ENCODE measurements at regions not wholly inside any gene's neighbourhood (a gene's known extent, or its start where the extent isn't known, plus 50 kb on each side); places are given as distances from the start of the nearest gene placed in this dataset.

- Histone ChIP-seq H3K27ac (ENCODE audit: low read length) (no peak overlapping the region), H3K4me3 (ENCODE audit: low read length) (no peak overlapping the region), H2AFZ (ENCODE audit: low read depth, low read length) (no peak overlapping the region), H3F3A (ENCODE audit: insufficient read depth, low read length, poor library complexity, severe bottlenecking) (no peaks in the 10 kb centered on the region), H3K9me2 (ENCODE audit: insufficient read depth, low read length) (no peaks in the 10 kb centered on the region), H3K79me2 (replicated peaks; ENCODE audit: insufficient read depth, low read length) (no peaks in the 10 kb centered on the region), H4K20me1 (ENCODE audit: insufficient read depth) (no peaks in the 10 kb centered on the region), H3K9ac (ENCODE audit: low read length) (no peak overlapping the region), H3K9me3 (ENCODE audit: low read length) (no peaks in the 10 kb centered on the region), H3K4me2 (ENCODE audit: low read length) (no peak overlapping the region), H3K36me3 (ENCODE audit: insufficient read depth, low read length) (no peaks in the 10 kb centered on the region), H3K27me3 (ENCODE audit: insufficient read depth, low read depth, low read length) (no peaks in the 10 kb centered on the region)
- TF ChIP-seq SMC3 (conservative IDR thresholded peaks at IDR 0.05; ENCODE audit: poor library complexity) (no peak), EZH2 (IDR thresholded peaks at IDR 0.05; ENCODE audit: borderline replicate concordance, insufficient read depth, low read length, poor library complexity, severe bottlenecking) (no peak), CTCF (IDR thresholded peaks at IDR 0.05; ENCODE audit: poor library complexity, severe bottlenecking) (no peak), POLR2AphosphoS5 (IDR thresholded peaks at IDR 0.05) (no peak), MXI1 (conservative IDR thresholded peaks at IDR 0.05; ENCODE audit: poor library complexity, severe bottlenecking) (no peak), TAF1 (IDR thresholded peaks at IDR 0.05; ENCODE audit: low read depth) (no peak), RAD21 (conservative IDR thresholded peaks at IDR 0.05) (no peak), EP300 (conservative IDR thresholded peaks at IDR 0.05; ENCODE audit: poor library complexity, severe bottlenecking) (no peak)
- TF ChIP-seq, protein P1, sequence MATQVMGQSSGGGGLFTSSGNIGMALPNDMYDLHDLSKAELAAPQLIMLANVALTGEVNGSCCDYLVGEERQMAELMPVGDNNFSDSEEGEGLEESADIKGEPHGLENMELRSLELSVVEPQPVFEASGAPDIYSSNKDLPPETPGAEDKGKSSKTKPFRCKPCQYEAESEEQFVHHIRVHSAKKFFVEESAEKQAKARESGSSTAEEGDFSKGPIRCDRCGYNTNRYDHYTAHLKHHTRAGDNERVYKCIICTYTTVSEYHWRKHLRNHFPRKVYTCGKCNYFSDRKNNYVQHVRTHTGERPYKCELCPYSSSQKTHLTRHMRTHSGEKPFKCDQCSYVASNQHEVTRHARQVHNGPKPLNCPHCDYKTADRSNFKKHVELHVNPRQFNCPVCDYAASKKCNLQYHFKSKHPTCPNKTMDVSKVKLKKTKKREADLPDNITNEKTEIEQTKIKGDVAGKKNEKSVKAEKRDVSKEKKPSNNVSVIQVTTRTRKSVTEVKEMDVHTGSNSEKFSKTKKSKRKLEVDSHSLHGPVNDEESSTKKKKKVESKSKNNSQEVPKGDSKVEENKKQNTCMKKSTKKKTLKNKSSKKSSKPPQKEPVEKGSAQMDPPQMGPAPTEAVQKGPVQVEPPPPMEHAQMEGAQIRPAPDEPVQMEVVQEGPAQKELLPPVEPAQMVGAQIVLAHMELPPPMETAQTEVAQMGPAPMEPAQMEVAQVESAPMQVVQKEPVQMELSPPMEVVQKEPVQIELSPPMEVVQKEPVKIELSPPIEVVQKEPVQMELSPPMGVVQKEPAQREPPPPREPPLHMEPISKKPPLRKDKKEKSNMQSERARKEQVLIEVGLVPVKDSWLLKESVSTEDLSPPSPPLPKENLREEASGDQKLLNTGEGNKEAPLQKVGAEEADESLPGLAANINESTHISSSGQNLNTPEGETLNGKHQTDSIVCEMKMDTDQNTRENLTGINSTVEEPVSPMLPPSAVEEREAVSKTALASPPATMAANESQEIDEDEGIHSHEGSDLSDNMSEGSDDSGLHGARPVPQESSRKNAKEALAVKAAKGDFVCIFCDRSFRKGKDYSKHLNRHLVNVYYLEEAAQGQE (IDR thresholded peaks at IDR 0.05; ENCODE audit: borderline replicate concordance), result no peak
Observed at GRCh38 chr2:167491788-167492187, 603.5 kb downstream of the XIRP2 start.

GRCh38 chr2:167490455-167490854 is 602.2 kb downstream of the XIRP2 start:
- no peak overlapping the region for H3K27ac ChIP-seq (ENCODE audit: low read length)
- H3K9me3 ChIP-seq (ENCODE audit: low read length), result no peaks in the 10 kb centered on the region
- TF ChIP-seq, protein P1 (IDR thresholded peaks at IDR 0.05; ENCODE audit: borderline replicate concordance), result peak; percentile 95
- TF ChIP-seq TAF1 (IDR thresholded peaks at IDR 0.05; ENCODE audit: low read depth) (no peak), EP300 (conservative IDR thresholded peaks at IDR 0.05; ENCODE audit: poor library complexity, severe bottlenecking) (peak; percentile 34), POLR2AphosphoS5 (IDR thresholded peaks at IDR 0.05) (peak; percentile 39)

More at GRCh38 chr2:167490455-167490854, 602.2 kb downstream of the XIRP2 start:
- H2AFZ ChIP-seq (ENCODE audit: low read depth, low read length), result no peak overlapping the region
- H4K20me1 ChIP-seq (ENCODE audit: insufficient read depth), result no peaks in the 10 kb centered on the region
- H3K4me3 ChIP-seq (ENCODE audit: low read length), result no peak overlapping the region
- no peaks in the 10 kb centered on the region for H3K9me2 ChIP-seq (ENCODE audit: insufficient read depth, low read length)
- no peaks in the 10 kb centered on the region for H3K79me2 ChIP-seq (replicated peaks; ENCODE audit: insufficient read depth, low read length)
- no peaks in the 10 kb centered on the region for H3F3A ChIP-seq (ENCODE audit: insufficient read depth, low read length, poor library complexity, severe bottlenecking)
- H3K36me3 ChIP-seq (ENCODE audit: insufficient read depth, low read length), result no peaks in the 10 kb centered on the region
- no peak overlapping the region for H3K9ac ChIP-seq (ENCODE audit: low read length)
- no peak overlapping the region for H3K4me2 ChIP-seq (ENCODE audit: low read length)
- H3K27me3 ChIP-seq (ENCODE audit: insufficient read depth, low read depth, low read length), result no peaks in the 10 kb centered on the region

Data from neural cell (in vitro differentiated cells).